ENCODE measurements at regions not wholly inside any gene's neighbourhood (a gene's known extent, or its start where the extent isn't known, plus 50 kb on each side); places are given as distances from the start of the nearest gene placed in this dataset.

DNA sequence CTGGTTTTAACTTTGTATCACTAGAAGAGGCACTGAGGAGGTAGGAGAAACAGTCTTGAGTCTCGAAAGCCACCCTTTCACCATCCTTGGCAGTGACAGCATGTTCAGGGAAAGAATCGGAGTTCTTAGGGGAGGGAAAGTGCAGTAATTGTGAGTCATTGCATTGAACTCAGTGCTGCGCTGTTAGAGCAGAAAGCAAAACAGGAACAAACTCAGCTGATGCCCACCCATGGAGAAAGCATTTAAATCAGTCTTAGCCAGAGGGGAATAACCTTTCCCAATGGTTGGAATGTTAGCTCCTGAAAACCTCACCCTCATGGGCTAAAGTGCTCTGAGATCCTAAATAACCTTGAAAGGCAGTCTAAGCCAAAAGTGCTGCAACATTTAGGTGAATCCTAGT lies 845.6 kb upstream of the CNTNAP5 start:
- Histone ChIP-seq H3K4me3 (no peak overlapping the region), H3K36me3 (no peaks in the 10 kb centered on the region), H3K27ac (no peak overlapping the region), H3K9me3 (no peaks in the 10 kb centered on the region), H3K27me3 (replicated peaks; ENCODE audit: insufficient read depth) (no peaks in the 10 kb centered on the region), H3K4me1 (ENCODE audit: control insufficient read depth in 1 of 2, low read depth in 2 of 2) (no peaks in the 10 kb centered on the region)
- TF ChIP-seq, protein P1, sequence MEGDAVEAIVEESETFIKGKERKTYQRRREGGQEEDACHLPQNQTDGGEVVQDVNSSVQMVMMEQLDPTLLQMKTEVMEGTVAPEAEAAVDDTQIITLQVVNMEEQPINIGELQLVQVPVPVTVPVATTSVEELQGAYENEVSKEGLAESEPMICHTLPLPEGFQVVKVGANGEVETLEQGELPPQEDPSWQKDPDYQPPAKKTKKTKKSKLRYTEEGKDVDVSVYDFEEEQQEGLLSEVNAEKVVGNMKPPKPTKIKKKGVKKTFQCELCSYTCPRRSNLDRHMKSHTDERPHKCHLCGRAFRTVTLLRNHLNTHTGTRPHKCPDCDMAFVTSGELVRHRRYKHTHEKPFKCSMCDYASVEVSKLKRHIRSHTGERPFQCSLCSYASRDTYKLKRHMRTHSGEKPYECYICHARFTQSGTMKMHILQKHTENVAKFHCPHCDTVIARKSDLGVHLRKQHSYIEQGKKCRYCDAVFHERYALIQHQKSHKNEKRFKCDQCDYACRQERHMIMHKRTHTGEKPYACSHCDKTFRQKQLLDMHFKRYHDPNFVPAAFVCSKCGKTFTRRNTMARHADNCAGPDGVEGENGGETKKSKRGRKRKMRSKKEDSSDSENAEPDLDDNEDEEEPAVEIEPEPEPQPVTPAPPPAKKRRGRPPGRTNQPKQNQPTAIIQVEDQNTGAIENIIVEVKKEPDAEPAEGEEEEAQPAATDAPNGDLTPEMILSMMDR (IDR thresholded peaks at IDR 0.05) = no peak
- ATAC-seq (ENCODE audit: insufficient number of reproducible peaks, low FRiP score, low read depth) = no peak
- no peak for DNase-seq (ENCODE audit: low spot score)

DNA sequence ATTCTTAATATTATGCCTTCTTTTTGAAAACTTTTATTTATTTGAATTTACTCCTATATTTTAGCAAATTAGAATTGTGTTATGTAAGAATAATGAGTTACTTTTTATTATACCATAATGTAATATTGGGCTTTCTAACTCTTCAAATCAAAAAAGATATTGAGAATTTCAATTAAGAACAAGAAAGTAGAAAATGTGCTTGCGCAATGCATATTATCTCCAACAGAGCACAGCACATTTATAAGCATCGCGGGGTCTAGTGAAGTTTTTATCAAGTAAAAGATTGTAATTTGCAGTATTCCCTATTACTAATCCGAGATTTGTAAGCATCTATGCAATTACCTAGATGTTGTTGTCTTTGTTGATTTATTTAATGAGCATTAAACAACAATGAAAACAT lies 829.1 kb upstream of the CNTNAP5 start:
- H3K27me3 ChIP-seq (replicated peaks; ENCODE audit: insufficient read depth) = no peaks in the 10 kb centered on the region
- no peaks in the 10 kb centered on the region for H3K36me3 ChIP-seq
- no peak overlapping the region for H3K4me3 ChIP-seq
- no peaks in the 10 kb centered on the region for H3K9me3 ChIP-seq
- DNase-seq (ENCODE audit: low spot score) (no peak), ATAC-seq (ENCODE audit: insufficient number of reproducible peaks, low FRiP score, low read depth) (no peak)
- TF ChIP-seq, protein P1 (IDR thresholded peaks at IDR 0.05) = no peak
- no peaks in the 10 kb centered on the region for H3K4me1 ChIP-seq (ENCODE audit: control insufficient read depth in 1 of 2, low read depth in 2 of 2)
- H3K27ac ChIP-seq = no peak overlapping the region

DNA sequence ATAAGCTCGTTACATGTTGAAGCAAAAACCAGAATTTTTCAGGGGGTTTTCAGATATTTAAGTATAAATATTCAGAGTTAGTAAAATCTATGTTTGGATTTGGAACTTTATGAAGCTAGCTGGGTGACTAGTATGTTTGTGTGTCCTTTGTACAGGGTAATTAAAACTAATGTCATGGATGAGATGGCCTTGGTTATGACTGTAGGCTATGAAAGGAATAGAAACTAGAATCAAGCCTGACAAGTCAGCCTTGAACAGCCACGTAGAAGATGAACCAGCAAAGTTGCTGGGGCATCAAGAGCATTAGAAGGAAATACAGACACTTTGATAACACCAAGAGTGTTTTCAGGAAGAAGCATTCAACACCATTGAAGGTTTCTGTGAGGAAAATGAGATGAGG lies 825.1 kb upstream of the CNTNAP5 start:
- DNase-seq (ENCODE audit: low spot score) (no peak), ATAC-seq (ENCODE audit: insufficient number of reproducible peaks, low FRiP score, low read depth) (no peak)
- Histone ChIP-seq H3K27me3 (replicated peaks; ENCODE audit: insufficient read depth) (no peaks in the 10 kb centered on the region), H3K27ac (no peak overlapping the region), H3K9me3 (no peaks in the 10 kb centered on the region), H3K4me3 (no peak overlapping the region), H3K36me3 (no peaks in the 10 kb centered on the region), H3K4me1 (ENCODE audit: control insufficient read depth in 1 of 2, low read depth in 2 of 2) (no peaks in the 10 kb centered on the region)
- TF ChIP-seq, protein P1 (IDR thresholded peaks at IDR 0.05) = no peak

DNA sequence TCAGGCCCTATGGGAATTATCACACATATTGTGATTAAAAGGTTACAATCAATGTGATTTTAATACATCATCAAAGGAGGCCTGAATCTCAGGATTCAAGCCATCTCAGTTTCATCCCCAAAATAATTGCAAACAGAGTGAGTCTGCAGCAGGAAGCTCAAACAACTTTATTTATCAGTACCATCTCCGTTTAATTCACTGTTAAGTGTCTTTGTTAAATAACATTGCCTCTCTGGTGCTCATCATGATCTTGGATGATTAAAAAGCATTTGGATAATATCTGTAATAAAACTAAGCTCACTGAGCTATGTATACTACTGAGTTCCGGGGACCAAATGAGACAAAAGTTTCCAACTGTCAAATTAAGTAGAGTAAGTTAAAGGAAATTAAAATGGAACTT lies 817.8 kb upstream of the CNTNAP5 start:
- ATAC-seq (ENCODE audit: insufficient number of reproducible peaks, low FRiP score, low read depth) (no peak), DNase-seq (ENCODE audit: low spot score) (no peak)
- TF ChIP-seq, protein P1 (IDR thresholded peaks at IDR 0.05) = no peak
- H3K9me3 ChIP-seq = no peaks in the 10 kb centered on the region
- no peaks in the 10 kb centered on the region for H3K36me3 ChIP-seq
- H3K27ac ChIP-seq = no peak overlapping the region
- H3K4me1 ChIP-seq (ENCODE audit: control insufficient read depth in 1 of 2, low read depth in 2 of 2) = no peaks in the 10 kb centered on the region
- H3K27me3 ChIP-seq (replicated peaks; ENCODE audit: insufficient read depth) = no peaks in the 10 kb centered on the region
- no peak overlapping the region for H3K4me3 ChIP-seq

DNA sequence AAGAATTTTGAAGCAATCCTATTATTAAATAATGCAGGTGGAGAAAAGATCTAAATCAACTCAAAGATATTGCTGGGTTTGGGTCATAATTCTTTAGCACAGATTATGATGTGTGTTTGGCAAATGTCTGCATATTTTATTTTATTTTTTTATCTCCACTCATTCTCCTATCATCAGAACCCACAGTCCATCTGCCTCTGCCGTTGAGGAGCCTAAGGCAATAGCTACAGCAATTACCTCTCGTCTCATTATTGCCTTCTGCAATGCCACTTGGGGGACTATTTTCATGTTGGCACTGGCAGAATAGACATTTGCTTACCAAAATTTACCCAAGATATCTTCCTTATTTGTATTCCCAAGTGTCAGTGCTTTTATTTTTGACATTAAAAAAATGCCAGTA lies 815.9 kb upstream of the CNTNAP5 start:
- DNase-seq (ENCODE audit: low spot score) (no peak), ATAC-seq (ENCODE audit: insufficient number of reproducible peaks, low FRiP score, low read depth) (no peak)
- Histone ChIP-seq H3K4me1 (ENCODE audit: control insufficient read depth in 1 of 2, low read depth in 2 of 2) (no peaks in the 10 kb centered on the region), H3K36me3 (no peaks in the 10 kb centered on the region), H3K27me3 (replicated peaks; ENCODE audit: insufficient read depth) (no peaks in the 10 kb centered on the region), H3K27ac (no peak overlapping the region), H3K4me3 (no peak overlapping the region), H3K9me3 (no peaks in the 10 kb centered on the region)
- TF ChIP-seq, protein P1 (IDR thresholded peaks at IDR 0.05) = no peak
